ENCODE measurements at regions not wholly inside any gene's neighbourhood (a gene's known extent, or its start where the extent isn't known, plus 50 kb on each side); places are given as distances from the start of the nearest gene placed in this dataset.
"Not testable (repeated sequence)": the region's sequence is repeated elsewhere in the genome, so short reads cannot be mapped to it uniquely, and the experiment has no call there.

DNA sequence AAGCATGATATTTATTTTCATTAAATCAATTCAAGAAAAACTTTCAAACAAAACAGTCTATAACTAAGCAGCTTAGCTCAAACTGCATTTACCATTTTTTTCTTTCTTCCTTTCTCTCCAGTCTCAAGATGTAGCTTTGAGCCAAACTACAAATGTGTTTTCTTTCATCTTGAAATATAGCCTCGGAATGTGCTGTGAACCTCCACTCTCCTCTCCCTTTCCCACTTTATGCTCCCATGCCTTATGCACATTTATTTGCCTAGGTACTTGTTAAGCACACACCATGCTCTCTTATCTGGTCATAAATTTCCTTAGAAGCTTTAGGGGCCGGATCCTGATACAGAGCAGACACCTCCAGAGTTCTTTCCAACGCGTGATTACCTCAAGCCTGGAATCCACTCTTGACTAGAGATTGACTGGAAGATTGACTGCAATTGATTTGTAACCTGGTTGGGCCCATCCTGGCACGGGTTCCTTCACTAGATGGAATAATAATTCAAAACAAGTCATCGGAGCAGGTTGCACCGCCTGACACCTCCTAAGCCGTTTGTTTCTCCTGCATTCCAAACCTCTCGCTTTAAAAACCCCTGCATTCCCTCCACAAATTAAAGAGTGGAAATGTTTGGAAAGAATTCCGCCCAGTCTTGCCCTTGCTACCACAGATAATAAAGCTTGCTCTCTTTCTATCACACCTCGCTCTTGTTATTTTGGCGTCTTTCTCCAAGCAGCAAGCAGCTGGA, 344.7 kb downstream of the CHL1 start:
- Mint-ChIP-seq H3K27me3 (no peaks in the 10 kb centered on the region), H3K27ac (no peak overlapping the region), H3K9me3 (no peaks in the 10 kb centered on the region), H3K4me1 (no peaks in the 10 kb centered on the region), H3K4me3 (no peak overlapping the region), H3K36me3 (ENCODE audit: low read depth) (no peaks in the 10 kb centered on the region)
- ChIA-PET POLR2A (no interaction called here), CTCF (no interaction called here)
- DNase-seq = no peak

DNA sequence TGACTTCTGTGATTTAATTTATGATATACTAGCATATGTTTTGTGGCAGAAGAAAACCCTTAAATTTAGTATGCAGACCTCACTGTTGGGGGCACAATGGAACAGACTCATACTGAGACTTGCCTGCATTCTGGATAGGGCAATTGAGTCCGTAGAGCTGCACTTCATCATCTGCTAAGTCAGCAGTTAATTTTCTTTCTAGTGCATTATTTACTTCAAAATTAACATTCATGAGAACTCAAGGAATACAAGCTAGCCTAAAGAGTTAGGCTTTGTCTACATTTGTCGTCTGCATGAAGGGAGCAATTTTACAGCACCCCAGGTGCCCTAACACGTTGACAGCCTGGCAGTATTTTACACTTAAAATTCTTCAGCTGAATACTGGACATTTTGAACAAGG, 345.5 kb downstream of the CHL1 start:
- Mint-ChIP-seq H3K27me3 (no peaks in the 10 kb centered on the region), H3K36me3 (ENCODE audit: low read depth) (no peaks in the 10 kb centered on the region), H3K27ac (no peak overlapping the region), H3K4me1 (no peaks in the 10 kb centered on the region), H3K9me3 (no peaks in the 10 kb centered on the region), H3K4me3 (no peak overlapping the region)
- ChIA-PET CTCF (no interaction called here), POLR2A (no interaction called here)
- DNase-seq = no peak

DNA sequence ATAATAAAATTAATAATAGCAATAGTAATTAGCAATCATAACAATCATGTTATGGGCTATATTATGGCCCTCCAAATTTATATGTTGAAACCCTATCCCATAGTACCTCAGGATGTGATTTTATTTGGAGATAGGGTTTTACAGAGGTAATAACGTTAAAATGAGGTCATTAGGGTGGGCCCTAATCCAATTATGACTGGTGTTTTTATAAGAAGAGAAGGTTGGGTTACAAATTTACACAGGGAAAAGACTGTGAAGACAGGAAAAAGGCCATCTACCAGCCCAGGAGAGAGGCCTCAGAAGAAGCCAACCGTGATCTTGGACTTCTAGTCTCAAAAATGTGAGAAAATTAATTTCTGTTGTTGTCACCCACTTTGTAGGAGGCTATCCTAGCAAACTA, 353.1 kb downstream of the CHL1 start:
- DNase-seq = no peak
- ChIA-PET CTCF (no interaction called here), POLR2A (no interaction called here)
- Mint-ChIP-seq H3K27ac (no peak overlapping the region), H3K4me1 (no peaks in the 10 kb centered on the region), H3K9me3 (no peaks in the 10 kb centered on the region), H3K36me3 (ENCODE audit: low read depth) (no peaks in the 10 kb centered on the region), H3K27me3 (no peaks in the 10 kb centered on the region), H3K4me3 (no peak overlapping the region)

DNA sequence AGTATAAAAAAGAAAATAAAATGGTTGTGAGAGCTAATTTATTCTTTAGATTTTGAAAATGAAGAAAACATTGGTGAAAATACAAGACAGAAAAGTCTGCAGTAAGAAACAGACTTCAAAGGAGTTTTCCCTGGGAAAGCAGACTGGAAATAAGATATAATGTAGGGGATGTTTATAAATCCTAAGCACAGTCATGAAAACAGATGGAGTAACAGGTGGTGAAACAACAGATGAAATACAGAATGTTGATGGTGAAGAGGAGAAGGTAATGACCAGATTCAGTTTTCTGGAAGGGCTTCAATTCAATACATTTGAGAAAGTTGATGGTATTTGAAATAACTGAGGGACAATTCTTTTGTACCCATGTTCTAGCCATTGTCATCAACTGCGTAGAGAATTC, 353.9 kb downstream of the CHL1 start:
- no peak overlapping the region for H3K27ac Mint-ChIP-seq
- H3K36me3 Mint-ChIP-seq (ENCODE audit: low read depth) = no peaks in the 10 kb centered on the region
- no peaks in the 10 kb centered on the region for H3K9me3 Mint-ChIP-seq
- no peak for DNase-seq
- H3K4me3 Mint-ChIP-seq = no peak overlapping the region
- no peaks in the 10 kb centered on the region for H3K27me3 Mint-ChIP-seq
- no peaks in the 10 kb centered on the region for H3K4me1 Mint-ChIP-seq
- ChIA-PET POLR2A (no interaction called here), CTCF (no interaction called here)

DNA sequence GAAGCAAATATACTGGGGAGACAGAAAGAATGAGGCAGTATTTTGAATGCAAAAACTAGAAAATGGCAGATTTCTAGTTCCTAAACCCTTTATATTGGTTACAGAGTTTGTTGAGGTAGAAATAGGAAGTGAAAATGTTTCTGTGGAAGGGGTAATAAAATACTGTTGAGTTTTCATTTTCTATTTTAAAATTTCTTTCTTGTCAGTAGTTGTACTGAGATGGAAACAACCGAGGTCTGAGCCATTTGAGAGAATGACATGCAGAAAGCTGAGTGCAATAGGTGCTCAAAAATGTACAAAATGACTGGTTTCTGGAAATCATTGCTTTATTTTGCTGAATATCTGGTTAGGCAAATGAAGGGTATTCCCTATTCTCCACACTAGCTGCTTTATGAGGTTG, 361.4 kb downstream of the CHL1 start:
- H3K4me3 Mint-ChIP-seq = no peak overlapping the region
- peaks cover 3% of the 10 kb centered on the region for H3K9me3 Mint-ChIP-seq
- no peak overlapping the region for H3K27ac Mint-ChIP-seq
- H3K27me3 Mint-ChIP-seq = no peaks in the 10 kb centered on the region
- H3K4me1 Mint-ChIP-seq = no peaks in the 10 kb centered on the region
- no peak for DNase-seq
- H3K36me3 Mint-ChIP-seq (ENCODE audit: low read depth) = no peaks in the 10 kb centered on the region
- ChIA-PET CTCF (no interaction called here), POLR2A (no interaction called here)

GRCh38 chr3:567488-568185, 371.1 kb downstream of the CHL1 start:
- POLR2A ChIA-PET = no interaction called here
- H3K4me3 Mint-ChIP-seq = no peak overlapping the region
- DNase-seq = no peak

DNA sequence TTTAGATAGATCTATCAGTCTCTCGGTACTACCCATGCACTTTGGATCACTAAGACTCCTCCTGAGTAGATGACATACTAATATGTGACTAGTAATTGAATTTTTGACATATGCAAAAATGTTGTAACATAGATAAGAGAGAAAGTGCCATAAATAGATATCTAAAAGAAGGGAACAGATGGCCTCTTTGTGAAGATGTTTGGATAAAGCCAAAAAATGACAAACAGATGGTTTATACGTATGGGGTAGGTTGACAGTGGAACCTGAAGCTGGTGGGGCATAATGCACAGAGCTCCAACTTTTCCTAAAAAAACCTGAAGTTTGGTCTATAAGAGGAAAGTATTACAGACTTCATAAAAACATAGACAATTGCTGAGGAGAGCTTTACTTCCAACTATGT, 383.0 kb downstream of the CHL1 start:
- H3K27me3 Mint-ChIP-seq; H3K4me1 Mint-ChIP-seq; H3K27ac Mint-ChIP-seq; H3K9me3 Mint-ChIP-seq; H3K36me3 Mint-ChIP-seq (ENCODE audit: low read depth); POLR2A ChIA-PET; DNase-seq; H3K4me3 Mint-ChIP-seq: not testable (repeated sequence)
- CTCF ChIA-PET = interaction anchor here (0.5 kb wide), 1 partner anchor 134 kb away, joined by 3 read pairs; no protein-coding TSS in a partner anchor

More at GRCh38 chr3:567488-568185, 371.1 kb downstream of the CHL1 start:
- CTCF ChIA-PET = no interaction called here
- H3K9me3 Mint-ChIP-seq = peaks cover 2% of the 10 kb centered on the region
- no peaks in the 10 kb centered on the region for H3K4me1 Mint-ChIP-seq
- H3K27me3 Mint-ChIP-seq = no peaks in the 10 kb centered on the region
- no peaks in the 10 kb centered on the region for H3K36me3 Mint-ChIP-seq (ENCODE audit: low read depth)
- H3K27ac Mint-ChIP-seq = no peak overlapping the region

- H3K36me3 Mint-ChIP-seq (ENCODE audit: low read depth); H3K27ac Mint-ChIP-seq; POLR2A ChIA-PET; H3K4me1 Mint-ChIP-seq; DNase-seq; H3K9me3 Mint-ChIP-seq; H3K4me3 Mint-ChIP-seq; H3K27me3 Mint-ChIP-seq; CTCF ChIA-PET: not testable (repeated sequence)
These were observed 392.5 kb downstream of the CHL1 start for GRCh38 chr3:589066-589465.

- H3K4me3 Mint-ChIP-seq; H3K9me3 Mint-ChIP-seq; H3K36me3 Mint-ChIP-seq (ENCODE audit: low read depth); H3K27ac Mint-ChIP-seq; POLR2A ChIA-PET; DNase-seq; H3K27me3 Mint-ChIP-seq; CTCF ChIA-PET; H3K4me1 Mint-ChIP-seq: not testable (repeated sequence)
These were observed 400.7 kb downstream of the CHL1 start for GRCh38 chr3:597304-597703.

- CTCF ChIA-PET; H3K4me3 Mint-ChIP-seq; H3K36me3 Mint-ChIP-seq (ENCODE audit: low read depth); H3K27me3 Mint-ChIP-seq; DNase-seq; H3K9me3 Mint-ChIP-seq; POLR2A ChIA-PET; H3K4me1 Mint-ChIP-seq; H3K27ac Mint-ChIP-seq: not testable (repeated sequence)
These were observed 401.2 kb downstream of the CHL1 start for GRCh38 chr3:597746-598145.

DNA sequence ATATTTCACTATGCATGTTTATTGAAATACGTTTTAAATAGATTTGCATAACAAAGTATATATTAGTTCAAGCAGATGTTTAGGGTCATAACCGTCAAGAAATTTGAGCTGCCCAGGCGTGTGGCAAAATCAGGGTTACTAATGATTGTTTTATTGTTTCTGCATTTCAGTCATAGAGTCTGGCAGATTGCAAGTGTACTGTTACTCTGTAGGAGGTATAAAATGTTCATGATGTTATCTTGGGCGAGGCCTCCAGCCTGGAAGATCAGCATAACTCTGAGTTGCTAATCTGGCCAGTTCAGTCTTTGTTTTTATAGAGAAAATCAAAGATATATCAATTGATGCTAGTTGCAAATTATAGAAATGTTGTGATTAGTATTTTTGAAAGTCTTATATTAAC, 410.9 kb downstream of the CHL1 start:
- H3K27ac Mint-ChIP-seq; H3K9me3 Mint-ChIP-seq; DNase-seq; H3K36me3 Mint-ChIP-seq (ENCODE audit: low read depth); CTCF ChIA-PET; H3K4me3 Mint-ChIP-seq; POLR2A ChIA-PET; H3K27me3 Mint-ChIP-seq; H3K4me1 Mint-ChIP-seq: not testable (repeated sequence)

DNA sequence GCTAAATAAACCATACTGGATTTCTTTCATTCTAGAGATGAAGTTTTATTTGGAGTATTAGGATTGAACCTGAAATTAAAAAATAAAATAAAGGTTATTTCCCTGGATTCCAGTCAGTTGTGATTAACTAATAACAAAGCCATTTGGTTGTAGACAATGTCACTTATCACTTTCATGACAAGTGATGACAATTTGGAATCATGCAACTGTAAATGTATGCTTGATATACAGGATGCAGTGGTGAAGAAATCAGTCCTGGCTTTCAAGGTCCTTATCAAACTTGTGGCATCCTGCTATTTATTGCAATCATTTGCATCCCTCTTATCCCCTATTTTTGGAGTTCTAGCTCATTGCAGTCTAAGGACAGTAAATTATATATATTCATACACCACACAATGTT, 425.2 kb downstream of the CHL1 start:
- DNase-seq = no peak
- CTCF ChIA-PET = no interaction called here
- Mint-ChIP-seq H3K4me1 (no peaks in the 10 kb centered on the region), H3K27me3 (no peaks in the 10 kb centered on the region), H3K27ac (no peak overlapping the region), H3K36me3 (ENCODE audit: low read depth) (no peaks in the 10 kb centered on the region), H3K4me3 (no peak overlapping the region), H3K9me3 (no peaks in the 10 kb centered on the region)
- POLR2A ChIA-PET = no interaction called here

- H3K27ac Mint-ChIP-seq = no peak overlapping the region
- DNase-seq = no peak
- ChIA-PET POLR2A (no interaction called here), CTCF (no interaction called here)
- no peaks in the 10 kb centered on the region for H3K4me1 Mint-ChIP-seq
- no peaks in the 10 kb centered on the region for H3K27me3 Mint-ChIP-seq
- H3K36me3 Mint-ChIP-seq (ENCODE audit: low read depth) = no peaks in the 10 kb centered on the region
- no peaks in the 10 kb centered on the region for H3K9me3 Mint-ChIP-seq
- no peak overlapping the region for H3K4me3 Mint-ChIP-seq
These were observed 425.8 kb downstream of the CHL1 start for GRCh38 chr3:622314-622713.

- no peaks in the 10 kb centered on the region for H3K4me1 Mint-ChIP-seq
- POLR2A ChIA-PET = no interaction called here
These were observed 427.5 kb downstream of the CHL1 start for GRCh38 chr3:623914-624545.

More at GRCh38 chr3:623914-624545, 427.5 kb downstream of the CHL1 start:
- Mint-ChIP-seq H3K36me3 (ENCODE audit: low read depth) (no peaks in the 10 kb centered on the region), H3K27me3 (no peaks in the 10 kb centered on the region), H3K4me3 (no peak overlapping the region), H3K9me3 (no peaks in the 10 kb centered on the region), H3K27ac (no peak overlapping the region)
- DNase-seq = no peak
- CTCF ChIA-PET = no interaction called here

All from activated CD4-positive, alpha-beta T cell treated with anti-CD3 and anti-CD28 coated beads, Interleukin-2, amount 10 ng/mL, durations not matched to agents 7 days and 5 days (primary cell).